IMR-90 (cell line): ENCODE measurements at regions not wholly inside any gene's neighbourhood (a gene's known extent, or its start where the extent isn't known, plus 50 kb on each side); places are given as distances from the start of the nearest gene placed in this dataset.

Experiments
- ATAC-seq: fragments of 200-7000 bp; cut with Tn5 transposase; 2 replicates; pipeline ENCODE4 v1.9.1; 2020; ENCODE audit warnings: low read depth, mild to moderate bottlenecking, moderate library complexity
- BruUV-seq: library from RNA; stranded (reverse); fragments of 400-500 nt; replicated peaks from 2 replicates; lab custom pipeline; 2021; lab: Mats Ljungman, UMichigan
- CTCF ChIA-PET: fragments of 300-600 bp; formaldehyde crosslinking; extraction: SDS; loops from one replicate; lab custom pipeline; 2021; ENCODE audit warnings: antibody characterized with exemption; lab: Yijun Ruan, JAX
- POLR2A ChIA-PET: fragments of 300-600 bp; sonication (Branson Sonifier 250); formaldehyde crosslinking; loops from one replicate; lab custom pipeline; 2022; ENCODE audit warnings: antibody characterized with exemption; ENCODE audit not compliant: unreplicated experiment; lab: Charles Lee
- DNase-seq: peaks from one replicate; pipeline ENCODE4 v3.0.0; 2013
- H2AFZ ChIP-seq: replicated peaks from 2 replicates; pipeline ENCODE3; 2013; ENCODE audit warnings: low read length, mild to moderate bottlenecking; ENCODE audit not compliant: poor library complexity
- H2AK5ac ChIP-seq: 2 replicates; pipeline ENCODE4 v1.6.1; 2013; ENCODE audit warnings: low read depth, low read length, inconsistent platforms
- H2AK9ac ChIP-seq: replicated peaks from 2 replicates; pipeline ENCODE3; 2013; ENCODE audit warnings: mild to moderate bottlenecking, low read depth, low read length, moderate library complexity; ENCODE audit not compliant: poor library complexity
- H2BK120ac ChIP-seq: 2 replicates; pipeline ENCODE4 v1.6.1; 2013; ENCODE audit warnings: low read depth, low read length, inconsistent platforms
- H2BK15ac ChIP-seq: 3 replicates; pipeline ENCODE4 v1.6.1; 2013; ENCODE audit warnings: low read depth, low read length, inconsistent platforms
- H2BK20ac ChIP-seq: 2 replicates; pipeline ENCODE4 v1.6.1; 2013; ENCODE audit warnings: low read depth, mild to moderate bottlenecking, inconsistent platforms, low read length, moderate library complexity
- H2BK5ac ChIP-seq: 2 replicates; pipeline ENCODE4 v1.6.1; 2013; ENCODE audit warnings: mild to moderate bottlenecking, low read depth, low read length, inconsistent platforms; ENCODE audit not compliant: poor library complexity, severe bottlenecking
- H3K14ac ChIP-seq: replicated peaks from 2 replicates; pipeline ENCODE4 v1.6.1; 2013; ENCODE audit warnings: low read depth, low read length, inconsistent platforms
- H3K18ac ChIP-seq: 2 replicates; pipeline ENCODE4 v1.6.1; 2013; ENCODE audit warnings: low read depth, low read length, control low read depth
- H3K23ac ChIP-seq: 2 replicates; pipeline ENCODE4 v1.6.1; 2013; ENCODE audit warnings: low read depth, low read length, inconsistent platforms
- H3K27ac ChIP-seq: 2 replicates; pipeline ENCODE4 v1.5.1; 2013; ENCODE audit warnings: mild to moderate bottlenecking, control low read depth, low read length; ENCODE audit not compliant: insufficient read depth
- H3K27me3 ChIP-seq: 2 replicates; pipeline ENCODE4 v1.6.1; 2013; ENCODE audit warnings: low read length; ENCODE audit not compliant: control insufficient read depth, insufficient read depth
- H3K36me3 ChIP-seq: 2 replicates; pipeline ENCODE4 v1.6.1; 2013; ENCODE audit warnings: low read length, mixed read lengths; ENCODE audit not compliant: control insufficient read depth, insufficient read depth
- H3K4ac ChIP-seq: 2 replicates; pipeline ENCODE4 v1.6.1; 2013; ENCODE audit warnings: low read depth, low read length, inconsistent platforms
- H3K4me1 ChIP-seq: 2 replicates; pipeline ENCODE4 v1.6.1; 2013; ENCODE audit warnings: low read length, mixed read lengths; ENCODE audit not compliant: control insufficient read depth, insufficient read depth
- H3K4me2 ChIP-seq: 2 replicates; pipeline ENCODE4 v1.6.1; 2013; ENCODE audit warnings: low read depth, mild to moderate bottlenecking, control low read depth, low read length, moderate library complexity
- H3K4me3 ChIP-seq: 2 replicates; pipeline ENCODE4 v1.5.1; 2013; ENCODE audit warnings: low read depth, mild to moderate bottlenecking, control low read depth, low read length, moderate library complexity; ENCODE audit not compliant: insufficient read depth
- H3K56ac ChIP-seq: 2 replicates; pipeline ENCODE4 v1.6.1; 2013; ENCODE audit warnings: low read length, inconsistent platforms; ENCODE audit not compliant: insufficient read depth; ENCODE audit errors: extremely low read depth
- H3K79me1 ChIP-seq, 2 experiments: 2 replicates each; pipeline ENCODE4 v1.6.1; 2013; ENCODE audit warnings: low read length in 2 of 2, inconsistent platforms in 1 of 2, low read depth in 1 of 2
- H3K9ac ChIP-seq: 2 replicates; pipeline ENCODE4 v1.6.1; 2013; ENCODE audit warnings: low read depth, low read length, control low read depth
- H3K9me1 ChIP-seq: 2 replicates; pipeline ENCODE4 v1.6.1; 2013; ENCODE audit warnings: low read length, inconsistent platforms; ENCODE audit not compliant: insufficient read depth
- H3K9me3 ChIP-seq: 2 replicates; pipeline ENCODE4 v1.6.1; 2013; ENCODE audit warnings: low read length; ENCODE audit not compliant: control insufficient read depth, insufficient read depth
- H4K20me1 ChIP-seq: 2 replicates; pipeline ENCODE4 v1.6.1; 2013; ENCODE audit warnings: low read length, inconsistent platforms; ENCODE audit not compliant: insufficient read depth
- H4K5ac ChIP-seq: 2 replicates; pipeline ENCODE4 v1.6.1; 2013; ENCODE audit warnings: mild to moderate bottlenecking, low read depth, low read length, control low read depth
- H4K8ac ChIP-seq, 2 experiments: 2 replicates each; pipeline ENCODE4 v1.6.1; 2013; ENCODE audit warnings: low read depth in 2 of 2, low read length in 2 of 2, control low read depth in 1 of 2, inconsistent platforms in 1 of 2
- H4K91ac ChIP-seq: 2 replicates; pipeline ENCODE4 v1.6.1; 2013; ENCODE audit warnings: low read depth, low read length, inconsistent platforms; ENCODE audit not compliant: insufficient read depth
- BHLHE40 ChIP-seq: fragments of 150-350 bp; IDR thresholded peaks from 2 replicates; pipeline ENCODE4 v1.6.1; 2016; ENCODE audit warnings: mild to moderate bottlenecking, low read depth, low read length
- CEBPB ChIP-seq: IDR thresholded peaks from 2 replicates; pipeline ENCODE4 v1.6.1; 2012; ENCODE audit warnings: low read depth, low read length, improper control_type of control experiment
- CHD1 ChIP-seq: IDR thresholded peaks from 2 replicates; pipeline ENCODE4 v1.6.1; 2012; ENCODE audit warnings: low read depth, low read length, improper control_type of control experiment
- FOS ChIP-seq: fragments of 150-350 bp; IDR thresholded peaks from 2 replicates; pipeline ENCODE4 v1.6.1; 2016; ENCODE audit warnings: low read depth, low read length
- MAFK ChIP-seq: IDR thresholded peaks from 2 replicates; pipeline ENCODE4 v1.6.1; 2012; ENCODE audit warnings: low read depth, low read length, improper control_type of control experiment
- MAZ ChIP-seq: IDR thresholded peaks from 2 replicates; pipeline ENCODE4 v1.6.1; 2012; ENCODE audit warnings: low read depth, mild to moderate bottlenecking, low read length, improper control_type of control experiment, moderate library complexity, borderline replicate concordance
- MXI1 ChIP-seq: IDR thresholded peaks from 2 replicates; pipeline ENCODE4 v1.6.1; 2012; ENCODE audit warnings: low read depth, mild to moderate bottlenecking, low read length, moderate library complexity, borderline replicate concordance
- NFE2L2 ChIP-seq: fragments of 150-350 bp; IDR thresholded peaks from 2 replicates; pipeline ENCODE4 v1.6.1; 2016; ENCODE audit warnings: low read depth, mild to moderate bottlenecking, low read length
- POLR2A ChIP-seq: IDR thresholded peaks from 2 replicates; pipeline ENCODE4 v1.6.1; 2012; ENCODE audit warnings: mild to moderate bottlenecking, low read depth, low read length
- RAD21 ChIP-seq: IDR thresholded peaks from 2 replicates; pipeline ENCODE4 v1.6.1; 2012; ENCODE audit warnings: low read length, improper control_type of control experiment
- RCOR1 ChIP-seq: IDR thresholded peaks from 2 replicates; pipeline ENCODE4 v1.6.1; 2012; ENCODE audit warnings: mild to moderate bottlenecking, low read length, improper control_type of control experiment; ENCODE audit not compliant: insufficient replicate concordance
- RFX5 ChIP-seq: IDR thresholded peaks from 2 replicates; pipeline ENCODE4 v1.8.0; 2012; ENCODE audit warnings: low read depth, mild to moderate bottlenecking, low read length, moderate library complexity
- SMC3 ChIP-seq: fragments of 150-350 bp; IDR thresholded peaks from 2 replicates; pipeline ENCODE4 v1.6.1; 2016; ENCODE audit warnings: low read depth, mild to moderate bottlenecking, antibody characterized with exemption, low read length, moderate library complexity
- WGBS, 2 experiments: methylation state at CpG; one replicate each; pipeline versions ENCODE4 v1.1.5 to v1.1.7; 2013; ENCODE audit warnings: missing lambda C conversion rate in 2 of 2; ENCODE audit not compliant: insufficient read length in 1 of 2; ENCODE audit errors: extremely low coverage in 2 of 2; 5-methylcytosine and 5-hydroxymethylcytosine counted together
- dilution Hi-C: fragments of 300-500 bp; cut with HindIII; formaldehyde crosslinking; loops from one replicate; pipeline ENCODE4 v1.14.3; 2018; ENCODE audit warnings: low sequenced_read_pairs; ENCODE audit not compliant: unreplicated experiment
- in situ Hi-C: fragments of 300-500 bp; cut with MboI; formaldehyde crosslinking; loops from 3 replicates; pipeline ENCODE4 v1.14.3; 2019; ENCODE audit warnings: low sequenced_read_pairs, inconsistent platforms, mixed read lengths
- intact Hi-C: fragments of 100-400 bp; cut with micrococcal nuclease; formaldehyde crosslinking; loops from 2 replicates; pipeline ENCODE4 v1.10.0; 2022
- TF ChIP-seq, protein P1 (sequence below): conservative IDR thresholded peaks from 2 replicates; pipeline ENCODE4 v1.5.1; 2012; ENCODE audit warnings: mild to moderate bottlenecking, low read depth, low read length, improper control_type of control experiment
- TF ChIP-seq, protein P2 (sequence below): fragments of 150-350 bp; IDR thresholded peaks from 2 replicates; pipeline ENCODE4 v1.6.1; 2017; ENCODE audit warnings: mild to moderate bottlenecking, antibody characterized with exemption, low read length, low read depth
- TF ChIP-seq, protein P3 (sequence below): fragments of 150-350 bp; IDR thresholded peaks from 2 replicates; pipeline ENCODE4 v1.6.1; 2016; ENCODE audit warnings: low read depth, mild to moderate bottlenecking, low read length, moderate library complexity, borderline replicate concordance

DNA sequence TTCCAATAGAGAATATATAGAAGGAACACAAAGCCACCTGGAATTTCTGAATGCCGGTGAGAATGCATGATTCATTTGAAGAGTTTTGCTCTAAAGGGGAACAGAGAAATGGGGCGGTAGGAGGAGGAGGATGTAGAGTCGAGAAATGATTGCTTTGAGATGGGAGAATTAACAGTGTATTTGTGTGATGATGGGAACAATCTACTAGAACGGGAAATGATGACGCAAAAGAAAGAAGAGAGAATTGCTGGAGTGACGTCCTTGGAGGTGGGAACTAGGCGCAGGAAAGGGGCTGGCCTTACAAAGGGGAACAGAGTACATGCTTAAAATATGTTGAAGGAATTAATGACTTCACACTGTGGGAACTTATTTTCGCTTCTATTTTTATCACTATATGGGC lies 188.1 kb downstream of the SDHAF3 start:
- Histone ChIP-seq H3K4me2 (no peak overlapping the region), H3K9ac (no peak overlapping the region), H4K20me1 (no peaks in the 10 kb centered on the region), H3K9me3 (peaks cover 3% of the 10 kb centered on the region; the same call in 1 of the 2 replicates), H4K5ac (no peak overlapping the region), H3K23ac (no peak overlapping the region), H2AK9ac (no peak overlapping the region), H2BK20ac (no peak overlapping the region), H3K14ac (no peak overlapping the region), H3K36me3 (no peaks in the 10 kb centered on the region), H3K4ac (no peak overlapping the region), H2BK15ac (no peak overlapping the region), H3K4me1 (no peaks in the 10 kb centered on the region), H3K4me3 (no peak overlapping the region), H4K8ac (no peak overlapping the region), H2BK5ac (no peak overlapping the region), H3K27me3 (no peaks in the 10 kb centered on the region), H2AFZ (no peak overlapping the region), H3K27ac (no peak overlapping the region), H3K56ac (no peak overlapping the region), H3K9me1 (no peaks in the 10 kb centered on the region), H3K79me1 (no peaks in the 10 kb centered on the region), H4K91ac (no peak overlapping the region), H3K18ac (no peak overlapping the region), H2BK120ac (no peak overlapping the region), H2AK5ac (no peak overlapping the region)
- WGBS, 2 experiments = 83% methylated on average over 2 of the region's 8 CpGs; no CpG with 5 or more reads in 1 of the 2 experiments
- no TSS peak for BruUV-seq
- ChIA-PET POLR2A (no interaction called here), CTCF (no interaction called here)
- TF ChIP-seq MAZ (no peak), POLR2A (no peak), SMC3 (no peak), NFE2L2 (no peak), MAFK (no peak), CEBPB (no peak), RFX5 (no peak), RCOR1 (no peak), FOS (no peak), BHLHE40 (no peak), MXI1 (no peak), RAD21 (no peak), CHD1 (no peak)
- TF ChIP-seq, protein P1, sequence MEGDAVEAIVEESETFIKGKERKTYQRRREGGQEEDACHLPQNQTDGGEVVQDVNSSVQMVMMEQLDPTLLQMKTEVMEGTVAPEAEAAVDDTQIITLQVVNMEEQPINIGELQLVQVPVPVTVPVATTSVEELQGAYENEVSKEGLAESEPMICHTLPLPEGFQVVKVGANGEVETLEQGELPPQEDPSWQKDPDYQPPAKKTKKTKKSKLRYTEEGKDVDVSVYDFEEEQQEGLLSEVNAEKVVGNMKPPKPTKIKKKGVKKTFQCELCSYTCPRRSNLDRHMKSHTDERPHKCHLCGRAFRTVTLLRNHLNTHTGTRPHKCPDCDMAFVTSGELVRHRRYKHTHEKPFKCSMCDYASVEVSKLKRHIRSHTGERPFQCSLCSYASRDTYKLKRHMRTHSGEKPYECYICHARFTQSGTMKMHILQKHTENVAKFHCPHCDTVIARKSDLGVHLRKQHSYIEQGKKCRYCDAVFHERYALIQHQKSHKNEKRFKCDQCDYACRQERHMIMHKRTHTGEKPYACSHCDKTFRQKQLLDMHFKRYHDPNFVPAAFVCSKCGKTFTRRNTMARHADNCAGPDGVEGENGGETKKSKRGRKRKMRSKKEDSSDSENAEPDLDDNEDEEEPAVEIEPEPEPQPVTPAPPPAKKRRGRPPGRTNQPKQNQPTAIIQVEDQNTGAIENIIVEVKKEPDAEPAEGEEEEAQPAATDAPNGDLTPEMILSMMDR = no peak
- TF ChIP-seq, protein P2, sequence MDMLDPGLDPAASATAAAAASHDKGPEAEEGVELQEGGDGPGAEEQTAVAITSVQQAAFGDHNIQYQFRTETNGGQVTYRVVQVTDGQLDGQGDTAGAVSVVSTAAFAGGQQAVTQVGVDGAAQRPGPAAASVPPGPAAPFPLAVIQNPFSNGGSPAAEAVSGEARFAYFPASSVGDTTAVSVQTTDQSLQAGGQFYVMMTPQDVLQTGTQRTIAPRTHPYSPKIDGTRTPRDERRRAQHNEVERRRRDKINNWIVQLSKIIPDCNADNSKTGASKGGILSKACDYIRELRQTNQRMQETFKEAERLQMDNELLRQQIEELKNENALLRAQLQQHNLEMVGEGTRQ = no peak
- TF ChIP-seq, protein P3, sequence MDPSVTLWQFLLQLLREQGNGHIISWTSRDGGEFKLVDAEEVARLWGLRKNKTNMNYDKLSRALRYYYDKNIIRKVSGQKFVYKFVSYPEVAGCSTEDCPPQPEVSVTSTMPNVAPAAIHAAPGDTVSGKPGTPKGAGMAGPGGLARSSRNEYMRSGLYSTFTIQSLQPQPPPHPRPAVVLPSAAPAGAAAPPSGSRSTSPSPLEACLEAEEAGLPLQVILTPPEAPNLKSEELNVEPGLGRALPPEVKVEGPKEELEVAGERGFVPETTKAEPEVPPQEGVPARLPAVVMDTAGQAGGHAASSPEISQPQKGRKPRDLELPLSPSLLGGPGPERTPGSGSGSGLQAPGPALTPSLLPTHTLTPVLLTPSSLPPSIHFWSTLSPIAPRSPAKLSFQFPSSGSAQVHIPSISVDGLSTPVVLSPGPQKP = no peak
- intact Hi-C loops = no loop called here
- in situ Hi-C loops = no loop called here
- no peak for DNase-seq
- dilution Hi-C loops = no loop called here
- ATAC-seq = no peak
